Suprapubic skin (tissue), 4 donors: ENCODE measurements at regions not wholly inside any gene's neighbourhood (a gene's known extent, or its start where the extent isn't known, plus 50 kb on each side); places are given as distances from the start of the nearest gene placed in this dataset.

Source experiments
- EP300 ChIP-seq: sonication (generic); formaldehyde crosslinking; IDR thresholded peaks from one replicate; pipeline ENCODE4 v1.6.1; 2017; ENCODE audit warnings: antibody characterized with exemption
- POLR2A ChIP-seq, 2 donors: fragments of 450-650 bp; IDR thresholded peaks; one replicate each; pipeline ENCODE4 v1.6.1; 2017; ENCODE audit warnings: antibody characterized with exemption in 2 of 2, mild to moderate bottlenecking in 2 of 2, moderate library complexity in 2 of 2
- POLR2AphosphoS5 ChIP-seq, 3 donors: sonication (generic); formaldehyde crosslinking; IDR thresholded peaks; one replicate each; pipeline ENCODE4 v1.6.1; 2017; ENCODE audit warnings: antibody characterized with exemption in 3 of 3
- TF ChIP-seq, protein P1 (sequence below), 2 donors: fragments of 200-600 bp in 1 of 2; fragments of 450-650 bp in 1 of 2; sonication (generic) in 1 of 2; IDR thresholded peaks; one replicate each; pipeline ENCODE4 v1.5.1; 2016 to 2019; ENCODE audit warnings: antibody characterized with exemption in 2 of 2, mild to moderate bottlenecking in 1 of 2, moderate library complexity in 1 of 2

DNA sequence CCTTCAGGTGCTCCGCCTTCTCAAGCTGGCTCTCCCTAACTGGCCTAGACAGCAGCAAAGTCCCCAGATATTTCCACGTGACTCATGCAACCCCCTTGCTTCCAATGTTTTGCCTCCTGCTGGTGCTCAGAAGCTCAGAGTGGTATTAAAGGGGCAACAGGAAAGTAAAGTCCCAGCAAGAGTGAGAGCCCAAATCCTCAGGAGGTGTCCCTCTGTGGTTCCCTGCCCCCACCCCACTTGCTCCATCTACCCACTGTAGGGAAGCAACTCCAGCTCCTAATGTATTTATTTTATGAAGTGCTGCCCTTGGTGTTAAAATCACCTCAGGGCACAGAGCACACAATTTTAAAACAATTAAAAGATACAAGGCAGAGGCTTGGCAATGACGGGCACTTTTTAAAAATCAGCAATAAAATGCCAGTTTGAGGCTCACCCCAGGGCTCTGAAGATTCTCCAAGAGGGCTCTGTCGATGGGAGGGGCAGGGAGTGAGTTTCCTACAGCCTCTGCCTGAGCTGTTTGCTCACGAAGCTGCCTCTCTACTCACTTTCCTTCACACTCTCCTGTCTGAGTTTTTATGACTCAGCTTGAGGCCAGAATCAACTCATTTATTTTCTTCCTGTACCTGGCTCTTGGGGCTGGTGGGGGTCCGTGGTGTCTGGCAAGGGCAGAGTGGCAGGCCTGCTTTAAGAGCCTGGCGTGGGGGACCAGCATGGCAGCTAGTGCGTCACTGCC, 81.9 kb upstream of the MAX start:
- TF ChIP-seq, protein P1, sequence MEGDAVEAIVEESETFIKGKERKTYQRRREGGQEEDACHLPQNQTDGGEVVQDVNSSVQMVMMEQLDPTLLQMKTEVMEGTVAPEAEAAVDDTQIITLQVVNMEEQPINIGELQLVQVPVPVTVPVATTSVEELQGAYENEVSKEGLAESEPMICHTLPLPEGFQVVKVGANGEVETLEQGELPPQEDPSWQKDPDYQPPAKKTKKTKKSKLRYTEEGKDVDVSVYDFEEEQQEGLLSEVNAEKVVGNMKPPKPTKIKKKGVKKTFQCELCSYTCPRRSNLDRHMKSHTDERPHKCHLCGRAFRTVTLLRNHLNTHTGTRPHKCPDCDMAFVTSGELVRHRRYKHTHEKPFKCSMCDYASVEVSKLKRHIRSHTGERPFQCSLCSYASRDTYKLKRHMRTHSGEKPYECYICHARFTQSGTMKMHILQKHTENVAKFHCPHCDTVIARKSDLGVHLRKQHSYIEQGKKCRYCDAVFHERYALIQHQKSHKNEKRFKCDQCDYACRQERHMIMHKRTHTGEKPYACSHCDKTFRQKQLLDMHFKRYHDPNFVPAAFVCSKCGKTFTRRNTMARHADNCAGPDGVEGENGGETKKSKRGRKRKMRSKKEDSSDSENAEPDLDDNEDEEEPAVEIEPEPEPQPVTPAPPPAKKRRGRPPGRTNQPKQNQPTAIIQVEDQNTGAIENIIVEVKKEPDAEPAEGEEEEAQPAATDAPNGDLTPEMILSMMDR (IDR thresholded peaks at IDR 0.05): no peak
- TF ChIP-seq POLR2AphosphoS5 (IDR thresholded peaks at IDR 0.05) (no peak), POLR2A (IDR thresholded peaks at IDR 0.05) (no peak), EP300 (no peak)
